Muscle of leg (tissue), 3 donors: ENCODE measurements at regions not wholly inside any gene's neighbourhood (a gene's known extent, or its start where the extent isn't known, plus 50 kb on each side); places are given as distances from the start of the nearest gene placed in this dataset.

Experiments used
- DNase-seq: peaks from one replicate; pipeline ENCODE4 v3.0.0; 2013
- H3K27ac ChIP-seq: one replicate; pipeline ENCODE4 v1.5.1; 2013; ENCODE audit warnings: mild to moderate bottlenecking, low read length, control low read depth
- H3K27me3 ChIP-seq: one replicate; pipeline ENCODE4 v1.6.1; 2013; ENCODE audit warnings: low read length; ENCODE audit not compliant: control insufficient read depth, insufficient read depth
- H3K36me3 ChIP-seq: one replicate; pipeline ENCODE4 v1.6.1; 2013; ENCODE audit warnings: low read length; ENCODE audit not compliant: control insufficient read depth, insufficient read depth
- H3K4me1 ChIP-seq: one replicate; pipeline ENCODE4 v1.6.1; 2013; ENCODE audit warnings: low read length; ENCODE audit not compliant: control insufficient read depth, insufficient read depth
- H3K4me3 ChIP-seq: one replicate; pipeline ENCODE4 v1.5.1; 2013; ENCODE audit warnings: low read length, control low read depth
- H3K9me3 ChIP-seq: replicated peaks from 2 replicates; pipeline ENCODE4 v1.6.1; 2013; ENCODE audit warnings: low read depth, low read length; ENCODE audit not compliant: control insufficient read depth
- WGBS: methylation state at CpG from one replicate; pipeline ENCODE4 v1.1.5; 2013; ENCODE audit warnings: missing lambda C conversion rate; ENCODE audit not compliant: insufficient coverage; 5-methylcytosine and 5-hydroxymethylcytosine counted together

DNA sequence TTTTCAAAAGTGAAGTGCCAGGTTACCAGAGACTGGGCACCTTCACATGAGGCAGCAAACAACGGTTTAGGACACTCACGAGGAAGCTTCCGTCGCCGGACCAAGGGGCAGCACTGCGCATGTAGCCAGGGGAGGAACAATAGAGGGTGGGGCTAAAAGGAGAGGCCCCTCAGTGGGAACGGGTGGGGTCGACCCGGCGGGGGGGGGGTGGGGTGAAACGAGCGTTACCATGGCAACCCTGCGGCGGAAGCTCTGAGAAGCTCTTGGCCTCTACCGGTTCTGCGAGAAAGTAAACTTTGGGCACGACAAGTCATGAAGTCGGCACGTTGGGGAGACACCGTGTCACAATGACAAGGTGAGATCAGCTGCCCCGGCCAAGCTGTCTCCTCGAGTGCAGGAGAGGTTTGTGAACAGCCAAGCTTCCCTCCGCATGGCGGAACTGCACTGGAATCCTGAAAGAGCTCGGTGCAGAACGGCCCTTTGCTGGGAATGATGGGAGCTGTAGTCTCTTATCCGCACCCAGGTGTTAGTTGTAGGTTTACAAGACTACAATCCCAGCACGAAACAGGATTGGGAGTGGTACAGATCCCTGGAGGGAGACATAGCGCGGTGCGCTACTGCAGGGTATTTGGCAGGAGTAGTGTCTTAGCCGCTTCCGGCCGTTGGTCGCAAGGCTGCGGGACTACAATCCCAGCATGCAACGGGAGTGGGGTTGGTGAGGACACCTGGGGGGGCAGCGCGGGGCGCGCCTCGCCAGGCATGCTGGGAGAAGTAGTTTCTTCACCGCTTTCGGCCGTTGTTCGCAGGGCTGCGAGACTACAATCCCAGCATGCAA lies 72.8 kb upstream of the ZNF722 start:
- H3K27me3 ChIP-seq, result no peaks in the 10 kb centered on the region
- H3K27ac ChIP-seq, result no peak overlapping the region
- no peaks in the 10 kb centered on the region for H3K36me3 ChIP-seq
- H3K4me3 ChIP-seq, result peak overlapping the region; percentile 15
- DNase-seq, result peak; percentile 64
- H3K9me3 ChIP-seq, result peaks cover 43% of the 10 kb centered on the region
- H3K4me1 ChIP-seq, result no peaks in the 10 kb centered on the region
- WGBS, result 19% methylated on average over 43 of the region's 47 CpGs

DNA sequence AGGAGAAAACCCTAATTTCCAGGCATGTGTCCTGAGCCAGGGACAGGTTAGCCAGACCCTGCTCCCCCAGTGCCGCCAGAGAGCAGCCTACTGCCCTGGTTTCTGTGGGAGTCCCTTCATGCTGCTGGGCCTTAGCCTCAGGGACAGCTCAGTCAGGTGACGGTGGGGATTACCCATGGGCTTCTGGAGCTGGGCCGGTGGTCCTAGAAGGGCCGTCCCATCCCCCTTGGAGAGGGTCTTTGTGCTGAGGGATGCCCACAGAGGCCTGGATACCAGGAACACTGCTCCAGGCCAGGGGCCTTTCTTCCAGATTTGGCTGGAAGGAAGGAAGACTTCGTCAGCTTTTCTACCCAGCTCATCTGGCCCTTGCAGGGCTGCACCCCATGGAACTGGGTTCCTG lies 71.4 kb upstream of the ZNF722 start:
- H3K36me3 ChIP-seq, result no peaks in the 10 kb centered on the region
- no peaks in the 10 kb centered on the region for H3K27me3 ChIP-seq
- H3K4me1 ChIP-seq, result no peaks in the 10 kb centered on the region
- no peak overlapping the region for H3K4me3 ChIP-seq
- H3K9me3 ChIP-seq, result peaks cover 55% of the 10 kb centered on the region
- no peak for DNase-seq
- WGBS, result 81% methylated on average over 3 of the region's 5 CpGs
- no peak overlapping the region for H3K27ac ChIP-seq

DNA sequence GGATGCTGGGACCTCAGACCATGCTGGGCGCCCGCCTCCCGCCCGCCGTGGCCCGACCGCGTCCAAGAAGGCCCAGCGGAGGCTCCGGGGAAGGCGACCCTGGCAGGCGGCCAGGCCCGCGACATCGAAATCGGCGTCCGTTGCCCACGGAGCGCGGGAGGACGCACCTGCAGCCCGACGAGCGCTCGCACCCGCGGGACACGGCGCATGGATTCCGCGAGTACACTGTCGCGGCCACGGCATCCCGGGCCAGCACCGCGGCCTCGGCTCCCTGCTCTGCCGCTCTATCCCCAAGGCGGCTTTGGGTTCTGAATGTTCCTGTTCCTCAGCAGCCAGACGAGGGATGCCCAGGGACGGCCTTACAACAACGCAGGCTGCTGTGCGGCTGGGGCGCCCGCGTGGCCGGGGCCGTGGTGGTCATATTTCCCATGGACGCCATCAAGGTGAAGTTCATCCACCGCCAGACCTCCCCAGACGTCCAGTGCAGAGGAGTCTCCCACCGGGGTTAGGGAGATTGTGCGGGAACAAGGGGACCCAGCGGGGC lies 67.5 kb upstream of the ZNF722 start:
- no peak for DNase-seq
- no peaks in the 10 kb centered on the region for H3K36me3 ChIP-seq
- 56% methylated on average over 56 of the region's 56 CpGs for WGBS
- H3K9me3 ChIP-seq, result peaks cover 48% of the 10 kb centered on the region
- H3K27ac ChIP-seq, result no peak overlapping the region
- no peak overlapping the region for H3K4me3 ChIP-seq
- no peaks in the 10 kb centered on the region for H3K27me3 ChIP-seq
- H3K4me1 ChIP-seq, result no peaks in the 10 kb centered on the region

DNA sequence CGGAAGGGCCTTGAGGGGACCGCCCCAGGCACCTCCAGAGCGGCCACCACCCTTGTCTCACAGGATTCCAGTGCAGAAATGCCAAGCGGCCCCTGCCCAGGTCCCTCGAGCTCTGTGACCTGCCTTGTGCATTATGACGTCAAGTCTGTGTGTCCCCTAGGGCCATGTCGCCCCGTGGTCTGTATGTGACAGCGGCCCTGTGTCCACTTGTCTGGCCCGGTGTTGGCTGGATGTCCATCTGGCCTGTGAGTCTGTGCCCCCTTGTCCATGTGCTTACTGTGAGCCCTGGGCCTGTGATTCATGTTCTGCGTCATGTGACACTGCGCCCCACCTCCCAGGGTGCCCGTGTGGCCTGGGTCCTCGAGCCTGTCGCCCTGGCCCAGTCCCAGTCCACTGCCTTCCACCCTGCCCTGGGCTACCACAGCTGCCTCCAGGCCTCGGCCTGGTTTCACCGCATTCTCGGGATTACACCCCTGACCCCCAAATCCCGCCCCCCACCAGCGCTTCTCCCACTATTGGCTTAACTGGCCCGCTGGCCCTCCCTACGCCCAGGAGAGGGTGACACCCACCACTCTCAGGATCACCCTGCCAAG lies 66.6 kb upstream of the ZNF722 start:
- Histone ChIP-seq H3K27ac (no peak overlapping the region), H3K4me1 (no peaks in the 10 kb centered on the region), H3K9me3 (peaks cover 40% of the 10 kb centered on the region), H3K4me3 (no peak overlapping the region), H3K27me3 (no peaks in the 10 kb centered on the region), H3K36me3 (no peaks in the 10 kb centered on the region)
- WGBS, result 85% methylated on average over 15 of the region's 22 CpGs
- DNase-seq, result no peak
